Body of pancreas (tissue), 4 donors: ENCODE measurements at regions not wholly inside any gene's neighbourhood (a gene's known extent, or its start where the extent isn't known, plus 50 kb on each side); places are given as distances from the start of the nearest gene placed in this dataset.
"Not testable (repeated sequence)": the region's sequence is repeated elsewhere in the genome, so short reads cannot be mapped to it uniquely, and the experiment has no call there.

Source experiments
- CTCF ChIP-seq, 7 experiments: fragments of 450-650 bp in 4 of 7; fragments of 200-600 bp in 3 of 7; sonication (generic) in 3 of 7; IDR thresholded peaks; one replicate each; pipeline ENCODE4 v1.5.1; 2016 to 2019; ENCODE audit warnings: antibody characterized with exemption in 7 of 7
- POLR2A ChIP-seq, 3 donors: fragments of 450-650 bp; IDR thresholded peaks; one replicate each; pipeline ENCODE4 v1.6.1; 2016; ENCODE audit warnings: antibody characterized with exemption in 3 of 3, mild to moderate bottlenecking in 2 of 3

GRCh38 chr12:91711925-91712324 lies 433.7 kb downstream of the BTG1 start:
- not testable (repeated sequence) for TF ChIP-seq CTCF, POLR2A (IDR thresholded peaks at IDR 0.05)
